ENCODE measurements at regions not wholly inside any gene's neighbourhood (a gene's known extent, or its start where the extent isn't known, plus 50 kb on each side); places are given as distances from the start of the nearest gene placed in this dataset.

DNA sequence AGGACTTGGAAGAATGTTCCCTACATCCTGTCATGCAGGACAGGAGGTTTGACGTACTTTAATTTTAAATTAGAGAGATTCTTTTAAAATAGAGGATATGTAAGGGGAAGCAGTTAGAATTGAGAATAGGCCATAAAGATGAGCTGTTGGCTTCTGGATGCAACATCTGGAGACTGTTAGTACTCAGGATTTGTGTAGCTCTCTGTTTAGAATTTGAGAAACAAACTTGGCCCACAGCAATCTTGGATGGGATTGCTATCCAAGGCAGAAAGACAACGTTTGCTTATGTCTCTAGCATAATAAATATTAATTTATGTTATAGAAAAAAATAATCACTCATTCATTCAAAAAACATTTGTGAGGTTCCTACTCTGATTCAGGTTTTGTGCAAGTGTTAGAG, 398.4 kb upstream of the NOVA1 start:
- TF ChIP-seq RAD21 (IDR thresholded peaks at IDR 0.05; ENCODE audit: low read depth) (no peak), ZBTB7A (IDR thresholded peaks at IDR 0.05; ENCODE audit: low read depth) (no peak), TCF12 (IDR thresholded peaks at IDR 0.05; ENCODE audit: low read depth) (no peak)
